ENCODE measurements at regions not wholly inside any gene's neighbourhood (a gene's known extent, or its start where the extent isn't known, plus 50 kb on each side); places are given as distances from the start of the nearest gene placed in this dataset.
A peak's percentile ranks its signal among the peaks of the same experiment; 100 is the strongest.

DNA sequence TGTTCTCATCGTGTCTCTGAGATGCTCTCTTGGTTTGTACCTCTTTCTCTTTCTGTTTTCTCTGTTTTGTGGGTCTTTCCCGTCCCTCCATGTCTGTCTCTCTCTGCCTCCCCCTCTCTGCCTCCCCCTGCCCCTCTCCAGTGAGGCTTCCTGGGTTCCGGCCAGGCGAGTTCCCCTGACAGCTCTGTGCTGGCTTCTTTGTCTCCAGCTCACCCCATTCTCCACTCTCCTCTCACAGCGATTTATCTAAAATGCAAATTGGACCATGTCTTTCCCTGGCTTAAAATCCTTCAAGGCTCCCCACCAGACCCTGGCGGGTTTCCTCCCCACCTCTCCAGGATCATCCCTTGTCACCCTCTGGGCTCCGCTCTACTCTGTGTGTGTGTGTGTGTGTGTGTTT, 202.4 kb upstream of the POU3F1 start:
- no peak for DNase-seq

DNA sequence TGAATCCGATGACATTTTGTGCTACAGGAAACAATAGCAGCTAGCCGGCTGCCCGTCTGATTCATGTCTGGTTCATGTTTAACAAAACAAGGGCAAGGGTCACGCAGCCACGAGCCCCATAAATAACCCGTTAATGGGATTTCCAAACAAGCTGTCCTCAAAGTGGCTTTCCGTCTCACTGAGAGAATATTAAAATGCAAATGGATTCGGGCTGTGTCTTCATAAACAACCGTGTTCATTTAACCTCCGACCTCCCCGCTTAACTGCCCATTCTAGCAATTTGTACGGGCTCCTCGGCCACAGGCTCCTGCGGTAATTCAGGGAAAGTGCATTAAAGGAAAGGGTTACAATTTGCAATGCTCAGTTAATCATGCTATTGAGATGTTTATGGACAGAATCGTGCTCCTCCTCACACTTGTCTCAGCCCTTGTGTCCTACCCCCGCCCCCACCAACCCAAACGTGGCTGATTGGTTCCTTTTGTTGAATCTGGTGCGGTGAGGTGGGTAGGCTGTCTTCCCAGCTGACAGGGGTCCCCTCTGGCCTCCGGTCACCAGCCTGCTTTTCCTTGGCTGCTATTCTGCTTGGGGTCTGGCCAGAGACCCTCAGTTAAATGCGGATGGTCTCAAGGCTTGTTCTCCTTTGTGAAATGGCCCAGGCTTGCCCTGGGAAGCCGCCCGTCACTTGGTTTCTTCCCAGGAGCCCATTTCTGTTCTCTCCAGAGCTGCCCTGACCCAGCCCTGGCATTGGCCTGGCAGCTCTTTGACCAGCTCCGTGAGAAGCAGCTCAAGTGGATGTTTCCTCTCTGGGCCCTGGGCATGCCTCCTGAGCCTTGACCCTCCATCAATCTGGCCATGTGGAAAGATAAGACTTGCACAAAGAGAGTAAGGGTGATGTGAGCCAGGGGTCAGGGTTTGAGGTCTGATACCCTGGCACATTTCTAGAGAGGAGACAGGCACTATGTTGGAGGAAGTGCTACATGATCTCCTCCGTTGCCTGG, 200.7 kb upstream of the POU3F1 start:
- DNase-seq: no peak

DNA sequence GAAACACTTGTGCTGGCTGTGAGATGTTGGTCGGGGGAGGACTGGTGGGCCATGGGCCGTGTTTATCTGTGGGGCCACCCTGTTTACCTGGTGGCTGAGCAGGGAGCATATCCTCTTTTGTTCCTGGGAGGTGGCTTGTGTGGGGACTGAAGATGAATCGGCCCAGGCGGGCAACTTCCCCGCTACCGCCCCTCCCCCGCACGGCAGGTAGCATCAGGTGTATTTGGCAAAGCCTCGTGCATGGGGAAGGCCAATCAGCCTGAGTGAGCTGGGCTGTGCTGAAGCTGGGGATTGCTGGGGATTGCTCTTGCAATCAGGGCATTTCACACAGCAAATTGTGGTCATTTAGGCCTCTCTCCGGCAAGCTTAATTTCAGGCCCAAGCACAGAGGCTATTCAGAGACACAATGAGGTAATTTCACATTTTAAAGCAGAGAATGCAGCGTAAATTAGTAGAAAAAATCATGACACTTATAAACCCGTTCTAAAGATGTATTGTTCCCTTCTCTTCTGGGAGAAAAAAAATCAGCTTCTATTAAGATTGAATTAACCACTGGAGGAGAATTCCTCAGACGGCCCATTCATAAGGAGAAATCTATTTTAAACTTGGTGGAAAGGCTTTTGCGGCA, 197.7 kb upstream of the POU3F1 start:
- DNase-seq: no peak

DNA sequence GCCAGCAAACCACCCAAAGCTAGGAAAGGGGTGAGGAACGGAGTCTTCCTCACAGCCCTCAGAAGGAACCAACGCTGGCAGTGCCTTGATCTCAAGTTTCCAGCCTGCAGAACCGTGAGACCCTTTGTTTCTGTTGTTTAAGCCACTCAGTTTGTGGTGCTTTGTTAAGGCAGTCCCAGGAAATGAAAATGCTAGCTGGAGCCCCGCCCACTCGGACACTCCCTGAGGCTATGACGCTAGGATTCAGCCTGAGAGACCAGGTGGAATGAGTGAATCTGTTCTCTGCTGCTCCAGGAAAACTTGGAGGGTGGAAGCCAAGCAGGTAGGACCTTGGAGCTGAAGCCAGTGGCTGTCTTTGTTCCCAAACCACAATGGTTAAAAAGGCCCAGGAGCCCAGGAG, 196.5 kb upstream of the POU3F1 start:
- DNase-seq: peak in 2 of 4 experiments; percentile 3 to 13

DNA sequence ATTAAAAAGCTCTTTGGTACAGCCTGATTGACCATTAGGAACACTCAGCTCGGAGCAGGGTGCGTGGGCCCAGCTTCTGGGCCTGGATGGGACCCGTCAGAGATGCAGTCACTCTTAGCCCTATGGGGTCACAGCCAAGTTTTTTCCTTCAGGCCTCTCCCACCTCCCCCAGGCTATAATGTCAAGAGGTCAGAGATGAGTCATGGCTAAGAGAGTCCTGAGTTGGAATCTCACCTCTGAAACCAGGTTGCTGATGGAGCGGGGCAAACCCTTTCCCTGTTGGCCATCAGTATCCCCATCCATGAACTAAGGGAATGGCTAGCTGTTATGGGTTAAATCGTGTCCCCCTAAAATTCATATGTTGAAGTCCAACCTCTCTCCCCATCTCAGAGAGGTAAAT, 195.9 kb upstream of the POU3F1 start:
- DNase-seq: no peak

DNA sequence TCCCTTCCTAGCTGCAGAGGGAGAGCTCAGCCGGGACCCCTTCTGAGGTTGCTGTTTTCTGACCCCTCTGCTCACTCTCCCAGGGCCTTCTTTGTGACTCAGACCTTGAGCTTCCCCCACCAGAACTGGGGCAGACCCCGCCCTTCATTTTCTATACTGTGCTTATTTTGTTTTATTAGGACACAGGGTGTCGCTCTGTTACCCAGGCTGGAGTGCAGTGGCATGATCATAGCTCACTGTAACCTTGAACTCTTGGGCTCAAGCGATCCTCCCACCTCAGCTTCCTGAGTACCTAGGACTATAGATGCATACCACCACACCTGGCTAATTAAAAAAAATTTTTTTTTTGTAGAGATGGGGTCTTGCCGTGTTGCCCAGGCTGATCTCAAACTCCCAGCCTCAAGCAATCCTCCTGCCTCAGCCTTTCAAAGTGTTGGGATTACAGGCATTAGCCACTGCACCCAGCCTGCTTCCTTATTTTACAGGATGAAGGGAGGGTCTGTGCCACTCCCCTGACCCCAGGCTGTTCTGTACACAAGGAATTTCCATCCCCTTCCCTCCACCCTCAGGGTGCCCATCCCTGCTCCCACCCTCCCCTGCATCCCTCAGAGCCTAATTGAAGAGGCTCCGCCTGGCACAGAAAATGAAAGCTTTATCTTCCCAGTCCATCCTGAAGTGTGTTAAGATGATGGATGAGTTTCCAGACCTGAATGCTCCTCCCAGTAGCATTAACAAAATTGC, 195.2 kb upstream of the POU3F1 start:
- no peak for DNase-seq

DNA sequence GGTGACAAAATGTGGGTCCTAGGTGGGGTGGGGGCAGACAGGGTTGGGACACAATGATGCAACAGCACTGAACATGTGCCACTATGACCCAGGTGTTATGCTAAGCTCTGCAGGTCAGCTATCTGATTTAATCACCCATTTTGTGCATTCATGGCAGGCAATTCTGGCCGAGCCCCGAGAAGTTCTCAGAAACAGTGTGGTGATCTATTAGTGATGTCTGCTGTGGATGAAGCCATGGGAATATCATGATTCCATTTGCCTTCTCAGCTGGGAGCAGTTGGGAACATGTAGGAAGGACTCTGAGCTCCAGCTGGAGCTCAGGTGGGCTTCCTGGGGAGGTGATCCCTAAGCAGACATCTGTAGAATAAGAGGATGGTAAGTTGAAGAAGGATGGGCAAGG, 194.0 kb upstream of the POU3F1 start:
- DNase-seq: no peak

DNA sequence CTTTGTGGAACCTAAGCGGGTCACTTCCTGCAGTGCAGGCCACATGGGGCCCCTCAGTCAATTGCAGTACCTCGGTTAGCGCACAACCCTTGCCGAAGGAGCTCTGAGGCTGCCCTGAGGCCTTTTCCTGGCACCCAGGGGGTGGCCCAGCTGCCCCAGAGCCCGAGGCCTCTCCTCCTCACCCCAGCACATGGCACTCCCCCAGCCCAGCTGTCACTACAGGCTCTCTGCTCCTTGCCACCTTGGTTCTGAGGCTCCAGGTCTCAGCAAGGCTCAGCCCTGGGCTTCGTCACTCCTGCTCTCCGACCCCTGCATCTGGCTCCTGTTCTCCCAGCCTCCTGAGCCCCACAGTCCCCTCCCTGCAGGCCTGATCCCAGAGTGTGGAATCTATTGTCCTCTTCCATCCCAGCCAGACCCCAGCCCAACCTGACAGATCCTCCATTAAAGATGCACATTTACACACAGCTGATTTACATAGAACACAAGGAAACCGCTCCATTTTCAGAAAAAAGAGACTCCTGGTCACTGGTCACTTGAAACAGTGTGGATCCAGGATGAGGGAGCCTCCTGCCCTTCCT, 192.8 kb upstream of the POU3F1 start:
- DNase-seq: no peak

DNA sequence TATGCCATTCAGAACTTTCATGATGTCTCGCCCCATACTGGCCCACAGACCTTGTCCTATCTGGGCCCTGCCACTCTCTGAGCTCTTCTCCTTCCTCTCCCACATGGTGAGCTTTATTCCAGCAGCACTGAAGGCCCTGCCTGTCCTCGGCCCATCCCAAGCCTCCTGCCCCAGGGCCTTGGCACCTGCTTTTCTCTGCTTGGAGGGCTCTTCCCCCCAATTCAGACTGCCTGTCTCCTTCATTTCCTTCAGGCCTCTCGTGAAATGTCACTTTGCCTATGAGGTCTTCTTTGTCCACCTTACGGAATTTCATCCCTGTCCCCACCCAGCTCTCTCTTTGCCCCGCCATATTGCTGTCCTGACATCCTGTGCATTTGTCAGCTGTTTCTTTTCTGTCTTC, 191.7 kb upstream of the POU3F1 start:
- DNase-seq: no peak

DNA sequence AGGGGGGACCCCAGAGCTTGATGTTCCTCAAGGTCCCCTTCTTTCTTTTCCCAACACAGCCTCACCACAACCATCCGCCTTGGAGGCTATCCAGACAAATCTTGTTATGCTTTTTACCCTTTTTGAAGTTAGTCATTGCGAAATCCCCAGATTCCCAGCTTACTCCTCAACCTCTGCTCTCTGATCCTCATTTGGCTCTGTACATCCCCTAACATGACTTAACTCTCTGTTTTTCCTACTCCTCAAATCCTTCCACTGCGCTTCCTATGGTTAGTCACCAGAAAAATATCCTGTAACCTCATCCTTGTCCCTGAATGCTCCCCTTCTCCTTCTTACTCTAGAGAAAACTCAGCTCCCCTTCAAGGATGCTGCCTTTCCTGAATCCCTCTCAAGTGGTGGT, 189.1 kb upstream of the POU3F1 start:
- DNase-seq: no peak

DNA sequence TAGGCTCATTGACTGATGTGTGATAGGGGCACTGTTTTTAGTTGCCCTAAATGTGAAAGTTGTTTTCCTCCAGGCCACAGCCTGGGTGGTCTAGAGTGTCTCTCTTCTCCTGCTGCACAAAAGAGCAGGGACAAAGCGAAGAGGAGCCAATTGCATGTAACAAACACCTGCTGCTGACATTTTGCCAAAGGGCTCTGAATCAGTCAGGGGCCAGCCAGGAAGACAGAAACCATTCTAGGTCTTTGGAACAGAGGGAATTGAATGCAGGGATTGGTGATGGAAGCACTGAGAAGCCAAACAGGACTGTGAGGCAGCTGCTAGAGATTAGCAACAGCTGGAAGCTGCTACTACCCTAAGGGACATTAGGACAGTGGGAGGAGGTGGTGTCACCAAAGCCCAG, 185.3 kb upstream of the POU3F1 start:
- no peak for DNase-seq

DNA sequence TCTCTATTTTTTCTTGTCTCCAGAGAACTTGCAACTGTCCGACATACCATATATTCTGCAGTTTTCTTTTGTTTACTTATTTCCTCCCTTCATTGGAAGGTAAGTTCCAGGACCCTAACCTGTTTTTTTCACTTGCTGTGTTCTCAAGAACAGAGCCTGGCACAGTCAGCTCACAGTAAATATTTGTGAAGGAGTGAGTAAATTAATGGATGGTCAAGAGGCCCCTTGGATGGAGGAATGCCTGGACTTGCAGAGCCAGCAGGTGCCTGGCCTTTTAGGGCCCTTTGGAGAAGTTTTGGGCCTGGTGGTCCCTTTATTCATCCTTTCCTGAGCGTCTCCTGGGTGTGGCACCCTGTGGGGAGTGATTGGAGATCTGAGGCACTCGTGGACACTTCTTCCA, 182.1 kb upstream of the POU3F1 start:
- DNase-seq: no peak

DNA sequence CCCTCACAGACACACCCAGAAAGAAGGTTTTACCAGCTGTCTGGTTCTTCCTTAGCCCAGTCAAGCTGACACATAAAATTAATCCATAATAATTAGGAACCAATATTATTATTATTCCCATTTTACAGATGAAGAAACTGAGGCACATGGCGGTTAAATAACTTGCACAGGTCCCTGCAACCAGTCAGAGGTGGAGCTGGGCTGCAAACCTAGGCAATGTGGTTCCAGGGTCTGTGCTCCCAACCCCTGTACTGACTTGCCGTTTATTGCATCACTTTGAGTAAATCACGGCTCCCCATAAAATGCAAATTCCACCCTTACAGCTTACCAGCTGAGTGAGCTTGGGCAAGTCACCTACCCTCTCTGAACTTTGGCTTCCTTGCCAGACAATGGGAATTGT, 179.2 kb upstream of the POU3F1 start:
- no peak for DNase-seq

DNA sequence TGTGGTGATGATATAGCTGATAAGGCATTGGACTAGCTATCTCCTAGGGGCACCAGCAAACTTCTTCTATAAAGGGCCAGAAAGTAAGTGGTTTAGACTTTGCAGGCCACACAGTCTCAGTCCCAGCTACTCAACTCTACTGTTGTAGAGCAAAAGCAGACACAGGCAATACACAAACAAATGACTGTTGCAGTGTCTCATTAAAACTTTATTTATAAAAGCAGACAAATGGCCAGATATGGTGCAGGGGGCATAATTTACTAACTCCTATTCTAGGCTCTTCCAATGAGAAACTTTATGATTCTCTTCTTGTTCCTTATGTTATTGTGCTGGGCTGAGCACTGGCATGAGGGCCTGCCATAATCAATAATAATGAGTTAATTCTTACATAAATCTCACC, 176.8 kb upstream of the POU3F1 start:
- no peak for DNase-seq

DNA sequence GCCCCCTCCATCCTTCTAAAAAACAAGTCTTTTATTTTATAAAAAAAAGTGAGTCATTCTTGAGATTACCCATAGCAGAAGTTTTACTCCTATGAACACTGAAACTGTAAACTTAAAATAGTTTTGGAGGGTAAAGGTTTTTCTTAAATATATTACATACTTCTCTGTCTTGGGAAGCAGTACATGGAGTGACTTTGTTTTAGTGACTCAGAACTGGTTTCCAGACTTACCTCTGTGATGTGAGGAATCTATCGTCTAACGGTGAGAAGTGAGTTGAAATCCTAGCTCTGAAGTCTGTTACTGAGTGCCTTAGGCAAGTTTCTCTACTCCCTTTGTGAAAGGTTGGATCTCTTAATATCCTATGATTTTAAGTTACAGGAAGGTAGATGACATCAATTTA, 176.3 kb upstream of the POU3F1 start:
- no peak for DNase-seq

DNA sequence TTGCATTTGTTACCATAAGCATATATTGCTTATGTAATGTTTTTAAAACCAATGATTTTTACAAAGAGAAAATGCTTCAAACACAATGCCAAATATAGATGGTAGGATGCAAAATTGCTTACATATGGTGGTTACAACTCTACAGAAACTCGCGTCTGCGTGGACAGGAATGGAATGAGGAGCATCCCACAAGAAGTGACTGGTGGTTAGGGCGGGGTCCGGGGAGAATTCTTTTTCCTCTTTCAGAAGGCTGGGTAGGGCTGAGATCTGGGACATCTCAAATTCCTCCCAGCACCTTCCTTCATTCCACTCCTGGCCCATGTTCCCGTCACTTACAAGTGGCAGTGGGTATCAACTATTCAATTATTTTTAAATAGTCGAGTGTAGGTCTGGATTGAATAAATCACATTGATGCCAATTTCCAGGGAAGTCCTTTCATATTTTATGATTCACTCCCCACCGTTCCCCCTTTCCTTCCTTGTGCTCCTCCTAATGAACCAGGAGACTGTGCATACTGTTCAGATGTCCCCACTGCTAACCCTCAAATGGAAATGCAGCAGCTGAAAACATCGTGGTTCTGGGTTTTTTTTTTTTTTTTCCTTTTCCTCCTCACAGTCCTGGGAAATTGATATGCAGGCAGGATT, 174.5 kb upstream of the POU3F1 start:
- DNase-seq: no peak

DNA sequence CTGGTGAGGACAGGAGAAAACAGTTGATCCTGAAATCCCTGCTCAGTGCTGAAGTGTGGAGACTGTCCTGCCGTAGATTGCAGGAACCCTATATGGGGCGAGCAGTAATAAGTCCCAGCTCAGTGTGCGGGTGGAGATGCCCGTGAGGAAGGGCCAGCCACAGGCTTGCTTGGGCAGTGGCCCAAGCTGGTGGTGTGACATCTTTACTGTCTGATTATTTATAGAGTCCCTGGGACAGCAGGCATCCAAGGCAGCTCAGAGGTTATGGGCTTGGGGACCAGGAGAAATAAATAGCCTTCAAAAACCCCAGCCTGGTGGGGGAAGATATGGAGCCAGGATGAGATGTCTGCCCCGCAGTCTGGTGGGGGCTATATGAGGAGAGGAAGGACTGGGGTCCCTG, 170.7 kb upstream of the POU3F1 start:
- DNase-seq: no peak

DNA sequence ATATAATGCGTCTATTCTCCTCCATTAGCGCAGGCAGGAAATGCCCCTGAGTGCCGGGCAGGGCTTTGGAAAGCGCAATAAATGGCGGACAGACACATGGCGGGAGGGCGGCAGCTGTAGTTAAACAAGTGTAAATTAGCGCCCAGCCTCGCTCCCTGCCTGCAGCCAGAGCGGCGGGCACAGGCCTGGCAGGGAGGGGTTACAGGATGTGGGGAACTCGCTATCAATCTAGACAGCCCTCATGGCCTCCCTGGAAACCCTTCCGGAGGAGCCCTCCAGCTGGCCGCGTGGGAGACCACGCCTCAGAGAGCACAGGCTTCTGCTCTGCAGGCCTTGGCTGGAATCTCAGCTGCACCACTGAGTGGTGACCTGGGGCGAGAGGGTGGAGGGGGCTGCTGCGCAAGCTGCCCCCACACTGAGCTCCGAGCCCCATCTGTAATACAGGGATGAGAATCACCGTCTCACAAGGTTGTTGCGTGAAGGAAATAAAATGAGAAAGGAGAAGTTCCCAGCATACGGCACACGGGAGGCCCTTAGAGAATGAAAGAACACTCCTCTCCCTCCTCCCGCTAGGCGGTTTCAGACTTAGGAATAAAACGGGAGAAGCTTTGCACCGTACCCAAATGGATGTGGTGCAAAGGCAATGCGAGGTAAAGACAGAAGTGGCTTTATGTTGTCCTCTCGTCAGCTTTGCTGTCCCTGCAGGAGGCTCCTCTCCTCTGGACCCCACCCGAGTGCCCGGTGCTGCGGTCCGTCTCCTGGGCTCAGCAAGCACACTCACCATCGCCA, 167.2 kb upstream of the POU3F1 start:
- DNase-seq: peak in 2 of 4 experiments; percentile 9 to 13

DNA sequence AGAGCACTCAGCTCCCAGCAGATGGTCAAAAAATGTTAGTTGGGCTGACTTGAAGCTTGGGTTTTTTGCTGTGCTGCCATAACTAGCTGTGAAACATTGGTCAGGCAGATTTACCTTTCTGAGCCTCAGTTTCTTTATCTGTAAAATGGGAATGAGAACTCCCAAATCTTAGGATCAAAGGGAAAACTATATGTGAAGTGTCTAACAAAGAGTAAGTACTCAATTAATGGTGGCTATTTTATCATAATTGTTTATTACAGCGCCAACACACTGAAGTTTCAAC, 164.2 kb upstream of the POU3F1 start:
- no peak for DNase-seq

DNA sequence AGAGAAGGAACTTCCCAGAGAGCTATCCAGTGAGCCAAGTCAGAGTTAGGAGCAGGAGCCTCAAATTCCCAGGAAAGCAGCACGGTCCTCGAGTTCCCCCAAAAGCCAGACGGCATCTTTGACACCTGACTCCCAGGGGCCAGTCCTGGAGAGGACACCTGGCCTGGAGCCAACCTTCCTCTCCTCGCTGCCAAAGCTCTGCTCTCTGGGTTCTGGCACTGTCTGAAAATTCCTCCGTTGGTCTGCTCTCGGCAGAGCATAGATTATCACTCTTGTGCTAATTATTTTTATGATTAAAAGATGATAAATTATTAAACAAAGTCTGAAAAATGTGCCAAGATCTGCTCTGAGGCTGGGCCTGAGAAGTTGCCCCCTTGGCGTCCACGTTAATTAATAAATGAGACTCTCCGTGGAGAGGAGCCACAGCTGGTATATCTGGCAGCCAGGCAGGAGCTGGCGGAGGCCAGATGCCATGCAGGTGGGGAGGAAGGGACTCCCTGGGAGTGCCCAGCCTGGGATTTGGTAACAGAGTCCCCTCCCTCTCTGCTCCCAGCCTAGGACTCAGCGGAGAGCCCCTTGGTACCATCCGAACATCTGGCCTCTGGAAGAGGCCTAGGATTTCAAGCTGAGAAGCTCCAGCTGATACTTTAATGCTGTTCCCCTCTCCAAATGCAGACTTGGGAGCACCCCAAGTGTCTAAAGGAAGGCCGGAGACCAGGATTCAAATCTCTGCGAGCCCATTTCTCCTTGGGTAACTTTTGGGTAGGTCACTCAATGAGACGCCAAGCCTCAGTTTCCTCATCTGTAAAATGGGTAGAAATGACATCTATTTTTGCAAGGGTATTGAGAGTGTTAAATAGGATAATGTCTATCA, 163.7 kb upstream of the POU3F1 start:
- DNase-seq: no peak

Measured in suppressor macrophage (primary cell).